KBM-7 (cell line): ENCODE measurements at regions not wholly inside any gene's neighbourhood (a gene's known extent, or its start where the extent isn't known, plus 50 kb on each side); places are given as distances from the start of the nearest gene placed in this dataset.
A peak's percentile ranks its signal among the peaks of the same experiment; 100 is the strongest.

Experiments
- DNase-seq: peaks from one replicate; pipeline ENCODE4 v3.0.0-alpha.2; 2015
- in situ Hi-C: fragments of 300-500 bp; cut with MboI; formaldehyde crosslinking; loops from 2 replicates; pipeline ENCODE4 v1.14.3; 2020; ENCODE audit warnings: low sequenced_read_pairs, low pct_unique_long_range_greater_than_20kb, mixed read lengths

- in situ Hi-C loops, result no loop called here
- DNase-seq, result peak; percentile 43
Observed at GRCh38 chr7:84824057-84824651, 362.7 kb downstream of the SEMA3D start.

- in situ Hi-C loops, result no loop called here
- peak; percentile 62 for DNase-seq
Observed at GRCh38 chr7:84823530-84823929, 363.3 kb downstream of the SEMA3D start.

- in situ Hi-C loops, result no loop called here
- peak; percentile 72 for DNase-seq
Observed at GRCh38 chr7:84822941-84823510, 363.8 kb downstream of the SEMA3D start.

GRCh38 chr7:84821671-84822534, 365.0 kb downstream of the SEMA3D start:
- no peak for DNase-seq
- in situ Hi-C loops, result no loop called here

- in situ Hi-C loops, result no loop called here
- no peak for DNase-seq
Observed at GRCh38 chr7:84820481-84820880, 366.4 kb downstream of the SEMA3D start.

GRCh38 chr7:84817016-84817415, 369.8 kb downstream of the SEMA3D start:
- in situ Hi-C loops, result no loop called here
- DNase-seq, result no peak

GRCh38 chr7:84813376-84813775, 373.5 kb downstream of the SEMA3D start:
- in situ Hi-C loops, result no loop called here
- no peak for DNase-seq

- in situ Hi-C loops, result no loop called here
- DNase-seq, result no peak
Observed at GRCh38 chr7:84812021-84812420, 374.8 kb downstream of the SEMA3D start.

- no peak for DNase-seq
- in situ Hi-C loops, result no loop called here
Observed at GRCh38 chr7:84811362-84811761, 375.5 kb downstream of the SEMA3D start.

- in situ Hi-C loops, result no loop called here
- DNase-seq, result no peak
Observed at GRCh38 chr7:84809877-84810276, 377.0 kb downstream of the SEMA3D start.

GRCh38 chr7:84803979-84804378, 382.9 kb downstream of the SEMA3D start:
- in situ Hi-C loops, result no loop called here
- no peak for DNase-seq

GRCh38 chr7:84801396-84801795, 385.5 kb downstream of the SEMA3D start:
- no peak for DNase-seq
- in situ Hi-C loops, result no loop called here

- in situ Hi-C loops, result no loop called here
- no peak for DNase-seq
Observed at GRCh38 chr7:84800846-84801245, 386.0 kb downstream of the SEMA3D start.

GRCh38 chr7:84799106-84799505, 387.8 kb downstream of the SEMA3D start:
- in situ Hi-C loops, result no loop called here
- no peak for DNase-seq

- peak; percentile 73 for DNase-seq
- in situ Hi-C loops, result no loop called here
Observed at GRCh38 chr7:84792231-84792893, 394.5 kb downstream of the SEMA3D start.

GRCh38 chr7:84790882-84791281, 396.0 kb downstream of the SEMA3D start:
- DNase-seq, result no peak
- in situ Hi-C loops, result no loop called here

- no peak for DNase-seq
- in situ Hi-C loops, result no loop called here
Observed at GRCh38 chr7:84786073-84786472, 400.8 kb downstream of the SEMA3D start.

- no peak for DNase-seq
- in situ Hi-C loops, result no loop called here
Observed at GRCh38 chr7:84784450-84784849, 402.4 kb downstream of the SEMA3D start.

- no peak for DNase-seq
Observed at GRCh38 chr7:84783141-84783778, 403.6 kb downstream of the SEMA3D start.

More at GRCh38 chr7:84783141-84783778, 403.6 kb downstream of the SEMA3D start:
- in situ Hi-C loops, result no loop called here
